ENCODE measurements at regions not wholly inside any gene's neighbourhood (a gene's known extent, or its start where the extent isn't known, plus 50 kb on each side); places are given as distances from the start of the nearest gene placed in this dataset.

GRCh38 chr5:52359261-52359660, 428.5 kb upstream of the ITGA1 start:
- no peaks in the 10 kb centered on the region for H3K9me3 Mint-ChIP-seq
- TF ChIP-seq CTCF (conservative IDR thresholded peaks at IDR 0.05), result no peak
- H3K9ac ChIP-seq (ENCODE audit: extremely low read depth, low read length, poor library complexity, severe bottlenecking), result no peak overlapping the region
- no peak overlapping the region for H3K4me3 Mint-ChIP-seq
- H3K27me3 Mint-ChIP-seq (ENCODE audit: insufficient read depth), result no peaks in the 10 kb centered on the region
- peaks cover 3% of the 10 kb centered on the region for H3K4me1 Mint-ChIP-seq
- H3K27ac ChIP-seq (ENCODE audit: low read depth, low read length), result no peak overlapping the region
- H3K4me3 ChIP-seq (ENCODE audit: low read length), result no peak overlapping the region
- no peaks in the 10 kb centered on the region for H3K36me3 ChIP-seq (ENCODE audit: control insufficient read depth, insufficient read depth, low read length)
- no peaks in the 10 kb centered on the region for H3K4me1 ChIP-seq (ENCODE audit: control insufficient read depth, insufficient read depth, low read length)
- no peaks in the 10 kb centered on the region for H3K36me3 Mint-ChIP-seq (ENCODE audit: low read depth)
- no peak for DNase-seq
- no peaks in the 10 kb centered on the region for H3K9me3 ChIP-seq (ENCODE audit: control insufficient read depth, low read length)
- H3K27ac Mint-ChIP-seq, result no peak overlapping the region
- H3K27me3 ChIP-seq (ENCODE audit: control insufficient read depth, insufficient read depth, low read length, poor library complexity, severe bottlenecking), result no peaks in the 10 kb centered on the region

DNA sequence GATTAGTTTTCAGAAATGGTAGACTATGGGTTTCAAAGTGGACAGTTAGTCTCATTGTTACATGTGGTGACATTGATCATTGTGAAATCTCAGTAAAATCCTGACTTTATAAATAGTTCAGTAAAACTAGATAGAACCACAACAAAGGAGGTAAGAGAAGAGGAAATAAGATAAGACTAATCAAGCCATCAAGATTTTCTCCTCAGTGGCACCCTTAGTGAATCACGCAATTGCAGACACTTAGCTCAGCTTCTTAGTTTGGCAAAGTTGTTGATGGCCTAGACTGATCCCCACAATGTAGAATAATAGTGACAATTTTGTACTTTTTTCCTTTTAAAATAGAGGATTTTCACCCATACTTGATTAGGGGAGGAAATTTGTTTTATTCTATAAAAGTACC, 426.7 kb upstream of the ITGA1 start:
- no peaks in the 10 kb centered on the region for H3K27me3 Mint-ChIP-seq (ENCODE audit: insufficient read depth)
- no peaks in the 10 kb centered on the region for H3K9me3 Mint-ChIP-seq
- no peak for DNase-seq

DNA sequence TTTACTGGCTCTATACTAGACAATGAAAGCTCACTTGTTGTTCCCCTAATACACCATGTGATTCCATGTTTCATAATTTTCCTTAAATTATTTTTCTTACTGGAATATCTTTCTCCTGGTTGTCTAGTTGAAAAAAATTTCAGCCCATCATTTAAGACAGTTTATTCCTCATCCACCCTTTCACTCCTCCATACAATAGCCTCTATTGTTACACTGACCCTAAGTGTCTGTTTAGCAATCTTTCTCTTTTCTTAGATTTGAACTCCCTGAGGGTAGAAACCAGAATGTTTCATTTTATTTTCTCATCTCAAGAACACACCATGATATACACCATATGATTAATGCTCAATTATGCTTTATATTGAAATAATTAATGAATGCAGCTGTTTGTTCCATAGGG, 413.4 kb upstream of the ITGA1 start:
- TF ChIP-seq CTCF (conservative IDR thresholded peaks at IDR 0.05), result no peak
- no peak overlapping the region for H3K27ac Mint-ChIP-seq

More for the DNA sequence above, 426.7 kb upstream of the ITGA1 start:
- Histone ChIP-seq H3K4me3 (ENCODE audit: low read length) (no peak overlapping the region), H3K27me3 (ENCODE audit: control insufficient read depth, insufficient read depth, low read length, poor library complexity, severe bottlenecking) (no peaks in the 10 kb centered on the region), H3K9me3 (ENCODE audit: control insufficient read depth, low read length) (no peaks in the 10 kb centered on the region), H3K9ac (ENCODE audit: extremely low read depth, low read length, poor library complexity, severe bottlenecking) (no peak overlapping the region), H3K36me3 (ENCODE audit: control insufficient read depth, insufficient read depth, low read length) (no peaks in the 10 kb centered on the region), H3K4me1 (ENCODE audit: control insufficient read depth, insufficient read depth, low read length) (no peaks in the 10 kb centered on the region), H3K27ac (ENCODE audit: low read depth, low read length) (no peak overlapping the region)
- Mint-ChIP-seq H3K27ac (no peak overlapping the region), H3K4me1 (peaks cover 3% of the 10 kb centered on the region), H3K4me3 (no peak overlapping the region), H3K36me3 (ENCODE audit: low read depth) (no peaks in the 10 kb centered on the region)
- 87% methylated on average over 1 of the region's 1 CpG; no CpG with 5 or more reads in 1 of the 2 experiments for WGBS, 2 experiments (ENCODE audit: insufficient coverage in 1 of 2, insufficient read length in 1 of 2)
- no peak for TF ChIP-seq CTCF (conservative IDR thresholded peaks at IDR 0.05)

More for the DNA sequence above, 413.4 kb upstream of the ITGA1 start:
- no peak overlapping the region for H3K9ac ChIP-seq (ENCODE audit: extremely low read depth, low read length, poor library complexity, severe bottlenecking)
- Mint-ChIP-seq H3K4me3 (no peak overlapping the region), H3K27me3 (ENCODE audit: insufficient read depth) (peaks cover 30% of the 10 kb centered on the region), H3K4me1 (peaks cover 8% of the 10 kb centered on the region), H3K9me3 (no peaks in the 10 kb centered on the region), H3K36me3 (ENCODE audit: low read depth) (no peaks in the 10 kb centered on the region)
- DNase-seq, result no peak
- H3K27ac ChIP-seq (ENCODE audit: low read depth, low read length), result no peak overlapping the region
- H3K36me3 ChIP-seq (ENCODE audit: control insufficient read depth, insufficient read depth, low read length), result no peaks in the 10 kb centered on the region
- H3K27me3 ChIP-seq (ENCODE audit: control insufficient read depth, insufficient read depth, low read length, poor library complexity, severe bottlenecking), result peaks cover 41% of the 10 kb centered on the region
- H3K4me1 ChIP-seq (ENCODE audit: control insufficient read depth, insufficient read depth, low read length), result no peaks in the 10 kb centered on the region
- no peaks in the 10 kb centered on the region for H3K9me3 ChIP-seq (ENCODE audit: control insufficient read depth, low read length)
- H3K4me3 ChIP-seq (ENCODE audit: low read length), result no peak overlapping the region
